ENCODE measurements at regions not wholly inside any gene's neighbourhood (a gene's known extent, or its start where the extent isn't known, plus 50 kb on each side); places are given as distances from the start of the nearest gene placed in this dataset.

DNA sequence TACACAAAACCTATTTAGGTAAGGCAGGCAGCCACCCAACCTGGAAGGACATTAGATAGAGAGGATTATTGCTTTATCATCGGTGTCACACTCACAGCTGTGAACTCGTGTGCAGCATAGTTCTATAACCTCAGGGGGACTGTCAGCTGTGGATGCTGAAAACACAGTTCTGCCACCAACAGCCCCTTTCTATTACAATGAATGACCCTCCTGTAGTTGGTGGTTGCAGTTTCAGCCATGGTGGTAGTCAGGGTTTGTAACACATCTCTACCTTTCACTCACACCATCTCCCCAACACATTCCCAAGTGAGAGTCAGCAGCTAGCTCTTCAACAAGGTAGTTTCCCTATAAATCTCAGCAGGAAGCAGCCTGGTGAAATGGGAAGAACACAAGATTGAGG is 136.8 kb downstream of the ZC3H11B start:
- no peak overlapping the region for H3K4me2 ChIP-seq
- H3K79me2 ChIP-seq (ENCODE audit: insufficient read depth, low read depth) = no peaks in the 10 kb centered on the region
- H3K9ac ChIP-seq = no peak overlapping the region
- H3K4me3 ChIP-seq (IDR thresholded peaks at IDR 0.05; ENCODE audit: insufficient read depth, low read depth, low read length) = no peak overlapping the region
- H3K36me3 ChIP-seq (ENCODE audit: insufficient read depth) = no peaks in the 10 kb centered on the region
- no peak overlapping the region for H2AFZ ChIP-seq (ENCODE audit: low read depth)
- no peaks in the 10 kb centered on the region for H3K4me1 ChIP-seq (ENCODE audit: low read depth, poor library complexity, severe bottlenecking)
- H3K27ac ChIP-seq = no peak overlapping the region
- no peaks in the 10 kb centered on the region for H4K20me1 ChIP-seq (ENCODE audit: insufficient read depth)
- H3K27me3 ChIP-seq (ENCODE audit: insufficient read depth, low read depth) = no peaks in the 10 kb centered on the region
- TF ChIP-seq CTCF (conservative IDR thresholded peaks at IDR 0.05; ENCODE audit: low read depth, low read length) = no peak

- no peak overlapping the region for H2AFZ ChIP-seq (ENCODE audit: low read depth)
- H3K27ac ChIP-seq = no peak overlapping the region
- no peak for TF ChIP-seq CTCF (conservative IDR thresholded peaks at IDR 0.05; ENCODE audit: low read depth, low read length)
- H4K20me1 ChIP-seq (ENCODE audit: insufficient read depth) = no peaks in the 10 kb centered on the region
- no peaks in the 10 kb centered on the region for H3K27me3 ChIP-seq (ENCODE audit: insufficient read depth, low read depth)
- H3K4me2 ChIP-seq = no peak overlapping the region
- H3K79me2 ChIP-seq (ENCODE audit: insufficient read depth, low read depth) = no peaks in the 10 kb centered on the region
- no peak overlapping the region for H3K9ac ChIP-seq
- no peaks in the 10 kb centered on the region for H3K4me1 ChIP-seq (ENCODE audit: low read depth, poor library complexity, severe bottlenecking)
- H3K4me3 ChIP-seq (IDR thresholded peaks at IDR 0.05; ENCODE audit: insufficient read depth, low read depth, low read length) = no peak overlapping the region
- no peaks in the 10 kb centered on the region for H3K36me3 ChIP-seq (ENCODE audit: insufficient read depth)
These were observed 140.3 kb downstream of the ZC3H11B start for GRCh38 chr1:219472596-219472995.

DNA sequence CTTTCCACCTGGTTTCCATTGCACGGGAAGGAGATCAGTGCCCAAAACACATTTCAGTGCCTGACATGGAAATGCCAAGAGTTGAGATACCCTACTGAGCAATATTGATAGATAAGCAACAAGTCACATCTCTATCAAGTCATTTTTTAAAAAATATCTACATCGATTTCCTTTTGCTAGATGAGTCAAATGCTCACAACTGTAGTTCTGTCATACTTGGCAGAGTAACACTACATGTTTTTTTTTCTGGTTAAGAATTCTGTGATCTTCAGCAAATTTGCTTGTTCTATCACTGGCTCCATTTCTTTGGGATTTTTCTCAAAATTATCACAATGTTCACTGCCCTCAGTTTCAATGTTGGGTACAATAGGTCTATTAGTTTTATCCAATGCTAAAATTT is 145.4 kb downstream of the ZC3H11B start:
- Histone ChIP-seq H2AFZ (ENCODE audit: low read depth) (no peak overlapping the region), H3K36me3 (ENCODE audit: insufficient read depth) (no peaks in the 10 kb centered on the region), H3K79me2 (ENCODE audit: insufficient read depth, low read depth) (no peaks in the 10 kb centered on the region), H3K27ac (no peak overlapping the region), H3K4me1 (ENCODE audit: low read depth, poor library complexity, severe bottlenecking) (no peaks in the 10 kb centered on the region), H4K20me1 (ENCODE audit: insufficient read depth) (no peaks in the 10 kb centered on the region), H3K27me3 (ENCODE audit: insufficient read depth, low read depth) (no peaks in the 10 kb centered on the region), H3K4me2 (no peak overlapping the region), H3K4me3 (IDR thresholded peaks at IDR 0.05; ENCODE audit: insufficient read depth, low read depth, low read length) (no peak overlapping the region), H3K9ac (no peak overlapping the region)
- TF ChIP-seq CTCF (conservative IDR thresholded peaks at IDR 0.05; ENCODE audit: low read depth, low read length) = no peak

DNA sequence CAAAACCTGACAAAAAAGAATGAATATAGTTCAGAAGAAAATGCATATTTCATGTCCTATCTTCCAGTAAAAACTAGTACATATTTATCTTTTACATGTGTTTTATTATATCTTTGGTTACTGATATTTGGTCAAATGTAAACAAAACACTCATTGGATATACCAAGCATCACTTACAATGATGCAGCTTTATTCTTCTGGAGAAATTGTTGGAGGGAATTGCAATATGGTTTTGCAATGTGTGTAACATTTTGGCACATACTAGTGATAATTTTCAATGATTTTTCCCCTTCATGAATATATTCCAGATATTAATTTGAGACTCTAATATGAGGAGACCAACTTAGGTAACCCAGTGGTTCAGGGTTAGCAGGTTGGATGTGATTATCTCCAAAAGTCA is 146.1 kb downstream of the ZC3H11B start:
- no peak for TF ChIP-seq CTCF (conservative IDR thresholded peaks at IDR 0.05; ENCODE audit: low read depth, low read length)
- Histone ChIP-seq H3K4me2 (no peak overlapping the region), H3K27ac (no peak overlapping the region), H3K4me1 (ENCODE audit: low read depth, poor library complexity, severe bottlenecking) (no peaks in the 10 kb centered on the region), H3K27me3 (ENCODE audit: insufficient read depth, low read depth) (no peaks in the 10 kb centered on the region), H2AFZ (ENCODE audit: low read depth) (no peak overlapping the region), H3K79me2 (ENCODE audit: insufficient read depth, low read depth) (no peaks in the 10 kb centered on the region), H3K9ac (no peak overlapping the region), H3K4me3 (IDR thresholded peaks at IDR 0.05; ENCODE audit: insufficient read depth, low read depth, low read length) (no peak overlapping the region), H3K36me3 (ENCODE audit: insufficient read depth) (no peaks in the 10 kb centered on the region), H4K20me1 (ENCODE audit: insufficient read depth) (no peaks in the 10 kb centered on the region)

Data from KMS-11 (cell line).